ENCODE measurements at regions not wholly inside any gene's neighbourhood (a gene's known extent, or its start where the extent isn't known, plus 50 kb on each side); places are given as distances from the start of the nearest gene placed in this dataset.

DNA sequence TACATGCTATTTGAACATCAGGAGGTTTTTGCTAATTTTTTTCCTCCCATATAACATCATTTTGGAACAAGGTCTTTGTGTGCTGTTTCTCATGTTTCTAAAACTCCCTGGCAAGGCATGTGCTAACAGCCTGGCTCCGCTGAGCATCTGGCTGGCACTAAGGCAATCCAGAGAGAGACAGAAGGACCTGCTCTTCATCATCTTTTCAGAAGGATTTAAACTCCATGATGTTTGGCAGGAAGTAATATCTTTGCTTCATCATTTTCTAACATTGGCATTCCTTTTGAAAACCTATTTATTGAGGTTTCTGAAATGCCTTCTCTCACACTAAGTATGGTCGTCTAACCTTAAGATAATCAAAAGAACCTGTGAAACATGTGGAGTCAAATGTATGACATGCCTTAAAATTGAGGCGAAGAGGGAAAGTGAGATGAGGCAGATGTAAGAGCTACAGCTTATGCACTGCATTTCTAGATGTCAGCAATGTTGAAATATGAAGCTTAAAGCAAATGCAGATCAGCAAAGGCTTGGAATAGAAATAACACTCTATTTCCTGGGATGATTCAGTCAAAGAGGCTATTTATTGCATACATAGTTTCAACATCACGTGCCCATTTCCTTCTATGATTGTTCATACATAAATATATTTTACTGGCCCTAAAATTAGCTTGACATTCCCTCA, 592.0 kb downstream of the ZNF385D start:
- no peaks in the 10 kb centered on the region for H3K4me1 Mint-ChIP-seq
- H3K27me3 ChIP-seq (ENCODE audit: insufficient read depth, low read length, poor library complexity, severe bottlenecking) = no peaks in the 10 kb centered on the region
- peaks cover 2 to 22% (median 8%) of the 10 kb centered on the region in 5 donors for H3K9me3 Mint-ChIP-seq
- CTCF ChIA-PET = no interaction called here
- POLR2A ChIA-PET = no interaction called here
- H3K4me3 Mint-ChIP-seq = no peak overlapping the region
- no peaks in the 10 kb centered on the region for H3K36me3 Mint-ChIP-seq
- no peaks in the 10 kb centered on the region for H3K27me3 Mint-ChIP-seq
- H3K4me3 ChIP-seq (ENCODE audit: low read length) = no peak overlapping the region
- H3K27ac ChIP-seq (ENCODE audit: low read depth, low read length) = no peak overlapping the region
- DNase-seq = no peak
- H3K4me1 ChIP-seq (ENCODE audit: insufficient read depth, low read length) = no peaks in the 10 kb centered on the region
- no peaks in the 10 kb centered on the region for H3K9me3 ChIP-seq (ENCODE audit: low read length)
- H3K36me3 ChIP-seq (ENCODE audit: insufficient read depth, low read length) = no peaks in the 10 kb centered on the region
- H3K27ac Mint-ChIP-seq = no peak overlapping the region

DNA sequence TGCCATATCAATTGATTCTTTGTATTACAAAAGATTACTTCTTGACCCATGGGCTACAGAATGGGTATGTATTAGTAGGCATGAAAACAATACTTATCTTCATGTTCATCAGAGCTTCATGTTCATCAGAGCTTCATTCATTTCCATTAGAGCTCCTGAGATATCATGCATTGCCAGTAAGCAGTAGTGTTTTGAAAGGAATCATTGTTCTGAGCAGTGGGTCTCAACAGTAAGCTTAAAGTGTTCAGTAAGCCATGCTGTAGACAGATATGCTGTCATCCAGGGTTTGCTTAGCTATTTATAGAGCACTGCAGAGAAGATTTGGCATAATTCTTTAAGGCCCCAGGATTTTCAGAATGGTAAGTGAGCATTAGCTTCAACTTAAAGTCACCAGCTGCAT, 596.1 kb downstream of the ZNF385D start:
- Histone ChIP-seq H3K27ac (ENCODE audit: low read depth, low read length) (no peak overlapping the region), H3K4me1 (ENCODE audit: insufficient read depth, low read length) (no peaks in the 10 kb centered on the region), H3K9me3 (ENCODE audit: low read length) (no peaks in the 10 kb centered on the region), H3K36me3 (ENCODE audit: insufficient read depth, low read length) (no peaks in the 10 kb centered on the region), H3K27me3 (ENCODE audit: insufficient read depth, low read length, poor library complexity, severe bottlenecking) (no peaks in the 10 kb centered on the region), H3K4me3 (ENCODE audit: low read length) (no peak overlapping the region)
- no peak for DNase-seq
- Mint-ChIP-seq H3K4me1 (no peaks in the 10 kb centered on the region), H3K4me3 (no peak overlapping the region), H3K27ac (no peak overlapping the region), H3K27me3 (no peaks in the 10 kb centered on the region), H3K36me3 (no peaks in the 10 kb centered on the region), H3K9me3 (peaks cover 5 to 15% (median 8%) of the 10 kb centered on the region in 5 donors)
- CTCF ChIA-PET = no interaction called here
- POLR2A ChIA-PET = no interaction called here

DNA sequence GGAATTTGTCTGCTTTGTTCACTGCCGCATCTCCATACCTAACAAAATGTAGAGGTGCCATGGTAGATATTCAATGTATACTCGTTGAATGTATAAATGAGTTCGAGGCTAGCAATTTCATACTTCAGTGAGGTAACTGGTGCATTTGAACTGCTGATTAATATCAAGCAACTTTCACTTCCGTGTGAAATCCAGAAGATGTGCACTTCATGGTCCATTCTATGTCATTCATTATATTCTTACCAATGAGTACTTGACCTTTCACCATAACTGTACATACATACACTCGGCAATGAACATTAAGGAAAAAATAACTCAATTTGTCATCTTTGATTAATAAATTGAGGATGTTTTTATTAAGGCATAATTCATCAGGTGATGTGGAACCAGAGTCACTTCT, 598.5 kb downstream of the ZNF385D start:
- H3K4me3 ChIP-seq (ENCODE audit: low read length) = no peak overlapping the region
- Mint-ChIP-seq H3K27me3 (no peaks in the 10 kb centered on the region), H3K4me3 (no peak overlapping the region), H3K36me3 (no peaks in the 10 kb centered on the region), H3K4me1 (no peaks in the 10 kb centered on the region), H3K27ac (no peak overlapping the region), H3K9me3 (peaks cover 0 to 13% (median 5%) of the 10 kb centered on the region in 5 donors)
- POLR2A ChIA-PET = no interaction called here
- no peaks in the 10 kb centered on the region for H3K27me3 ChIP-seq (ENCODE audit: insufficient read depth, low read length, poor library complexity, severe bottlenecking)
- H3K9me3 ChIP-seq (ENCODE audit: low read length) = no peaks in the 10 kb centered on the region
- no peaks in the 10 kb centered on the region for H3K36me3 ChIP-seq (ENCODE audit: insufficient read depth, low read length)
- DNase-seq = no peak
- no peaks in the 10 kb centered on the region for H3K4me1 ChIP-seq (ENCODE audit: insufficient read depth, low read length)
- H3K27ac ChIP-seq (ENCODE audit: low read depth, low read length) = no peak overlapping the region
- CTCF ChIA-PET = no interaction called here

DNA sequence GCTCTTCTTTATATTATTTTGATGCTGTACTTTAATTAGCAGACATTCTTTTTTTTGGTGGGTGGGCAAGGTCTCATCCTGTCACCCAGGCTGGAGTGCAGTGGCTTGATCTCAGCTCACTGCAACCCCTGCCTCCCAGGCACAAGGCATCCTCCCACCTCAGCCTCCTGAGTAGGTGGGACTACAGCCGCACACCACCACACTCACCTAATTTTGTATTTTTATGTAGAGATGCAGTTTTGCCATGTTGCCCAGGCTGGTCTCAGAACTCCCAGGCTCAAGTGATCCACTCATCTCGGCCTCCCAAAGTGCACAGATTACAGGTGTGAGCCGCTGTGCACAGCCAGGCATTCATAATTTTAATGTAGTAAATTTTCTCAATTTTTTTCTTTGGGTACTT, 608.1 kb downstream of the ZNF385D start:
- Mint-ChIP-seq H3K4me3 (no peak overlapping the region), H3K27me3 (no peaks in the 10 kb centered on the region), H3K4me1 (no peaks in the 10 kb centered on the region), H3K27ac (no peak overlapping the region), H3K9me3 (peaks cover 0 to 17% (median 2%) of the 10 kb centered on the region in 5 donors), H3K36me3 (no peaks in the 10 kb centered on the region)
- no peaks in the 10 kb centered on the region for H3K36me3 ChIP-seq (ENCODE audit: insufficient read depth, low read length)
- DNase-seq = no peak
- POLR2A ChIA-PET = no interaction called here
- H3K27me3 ChIP-seq (ENCODE audit: insufficient read depth, low read length, poor library complexity, severe bottlenecking) = no peaks in the 10 kb centered on the region
- CTCF ChIA-PET = no interaction called here
- H3K27ac ChIP-seq (ENCODE audit: low read depth, low read length) = no peak overlapping the region
- no peaks in the 10 kb centered on the region for H3K4me1 ChIP-seq (ENCODE audit: insufficient read depth, low read length)
- no peak overlapping the region for H3K4me3 ChIP-seq (ENCODE audit: low read length)
- H3K9me3 ChIP-seq (ENCODE audit: low read length) = no peaks in the 10 kb centered on the region

DNA sequence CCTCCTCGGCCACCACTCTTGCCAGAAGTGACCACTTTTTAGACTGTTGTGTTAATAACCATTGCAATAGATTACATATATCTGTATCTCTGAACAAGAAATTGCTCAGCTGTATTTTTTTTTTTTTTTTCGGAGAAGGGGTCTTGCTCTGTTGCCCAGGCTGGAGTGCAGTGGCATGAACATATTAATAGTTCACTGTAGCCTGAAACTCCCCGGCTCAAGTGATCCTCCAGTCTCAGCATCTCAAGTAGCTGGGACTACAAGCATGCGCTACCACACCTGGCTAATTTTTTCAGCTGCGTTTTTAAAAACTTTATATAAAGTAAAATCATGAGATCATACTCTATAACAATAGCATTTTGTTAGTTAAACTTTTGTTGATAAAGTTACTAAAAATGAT, 609.0 kb downstream of the ZNF385D start:
- Histone ChIP-seq H3K36me3 (ENCODE audit: insufficient read depth, low read length) (no peaks in the 10 kb centered on the region), H3K9me3 (ENCODE audit: low read length) (no peaks in the 10 kb centered on the region), H3K27me3 (ENCODE audit: insufficient read depth, low read length, poor library complexity, severe bottlenecking) (no peaks in the 10 kb centered on the region), H3K4me1 (ENCODE audit: insufficient read depth, low read length) (no peaks in the 10 kb centered on the region), H3K4me3 (ENCODE audit: low read length) (no peak overlapping the region), H3K27ac (ENCODE audit: low read depth, low read length) (no peak overlapping the region)
- Mint-ChIP-seq H3K9me3 (peaks cover 0 to 26% (median 2%) of the 10 kb centered on the region in 5 donors), H3K4me3 (no peak overlapping the region), H3K27ac (no peak overlapping the region), H3K4me1 (no peaks in the 10 kb centered on the region), H3K36me3 (no peaks in the 10 kb centered on the region), H3K27me3 (no peaks in the 10 kb centered on the region)
- DNase-seq = no peak
- CTCF ChIA-PET = no interaction called here
- POLR2A ChIA-PET = no interaction called here

DNA sequence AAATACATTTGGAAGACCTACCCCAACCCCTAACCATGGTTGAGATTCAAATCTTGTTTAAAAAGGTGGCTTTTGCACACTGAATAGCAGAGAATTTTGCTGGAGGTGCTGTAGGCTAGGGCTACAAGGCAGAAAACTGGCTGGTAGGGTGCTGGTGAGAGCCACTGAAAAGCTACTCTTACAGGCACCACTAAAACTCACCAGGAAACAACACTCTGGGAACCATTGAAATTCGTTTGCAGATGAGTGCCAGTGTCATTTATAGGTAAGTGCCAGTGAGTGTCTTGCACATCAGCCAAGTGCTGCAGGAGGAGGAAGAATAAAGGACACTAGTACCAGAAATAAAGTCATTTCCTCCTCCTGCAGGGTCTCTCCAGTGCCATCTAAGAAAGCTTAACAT, 610.2 kb downstream of the ZNF385D start:
- no peaks in the 10 kb centered on the region for H3K4me1 Mint-ChIP-seq
- CTCF ChIA-PET = no interaction called here
- DNase-seq = no peak
- H3K9me3 Mint-ChIP-seq = peaks cover 0 to 25% (median 0%) of the 10 kb centered on the region in 5 donors
- H3K4me1 ChIP-seq (ENCODE audit: insufficient read depth, low read length) = no peaks in the 10 kb centered on the region
- H3K27me3 Mint-ChIP-seq = no peaks in the 10 kb centered on the region
- no peaks in the 10 kb centered on the region for H3K36me3 ChIP-seq (ENCODE audit: insufficient read depth, low read length)
- H3K9me3 ChIP-seq (ENCODE audit: low read length) = no peaks in the 10 kb centered on the region
- H3K36me3 Mint-ChIP-seq = no peaks in the 10 kb centered on the region
- no peaks in the 10 kb centered on the region for H3K27me3 ChIP-seq (ENCODE audit: insufficient read depth, low read length, poor library complexity, severe bottlenecking)
- no peak overlapping the region for H3K4me3 ChIP-seq (ENCODE audit: low read length)
- H3K27ac Mint-ChIP-seq = no peak overlapping the region
- H3K27ac ChIP-seq (ENCODE audit: low read depth, low read length) = no peak overlapping the region
- H3K4me3 Mint-ChIP-seq = no peak overlapping the region
- POLR2A ChIA-PET = no interaction called here

DNA sequence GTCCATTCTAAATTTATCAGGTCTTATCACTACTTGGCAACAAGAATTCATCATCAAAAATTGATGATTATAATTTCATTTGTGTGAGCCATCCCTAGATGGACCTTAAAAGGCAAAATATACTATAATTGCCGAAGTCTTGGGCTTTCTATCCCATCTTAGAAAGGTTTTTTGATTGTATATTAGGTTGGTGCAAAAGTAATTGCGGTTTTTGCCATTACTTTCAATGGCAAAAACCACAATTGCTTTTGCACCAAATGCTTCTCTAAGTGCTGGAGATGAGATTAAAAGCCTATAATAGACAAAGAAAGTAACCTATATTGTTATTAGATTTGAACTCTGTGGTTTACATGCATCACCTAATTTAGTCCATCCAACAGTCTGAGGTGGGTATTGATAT, 612.9 kb downstream of the ZNF385D start:
- Mint-ChIP-seq H3K4me1 (no peaks in the 10 kb centered on the region), H3K27ac (no peak overlapping the region), H3K36me3 (no peaks in the 10 kb centered on the region), H3K4me3 (no peak overlapping the region), H3K9me3 (peaks cover 0 to 21% (median 0%) of the 10 kb centered on the region in 5 donors), H3K27me3 (no peaks in the 10 kb centered on the region)
- ChIA-PET POLR2A (no interaction called here), CTCF (no interaction called here)
- no peaks in the 10 kb centered on the region for H3K27me3 ChIP-seq (ENCODE audit: insufficient read depth, low read length, poor library complexity, severe bottlenecking)
- H3K36me3 ChIP-seq (ENCODE audit: insufficient read depth, low read length) = no peaks in the 10 kb centered on the region
- no peak for DNase-seq
- no peaks in the 10 kb centered on the region for H3K9me3 ChIP-seq (ENCODE audit: low read length)
- H3K4me1 ChIP-seq (ENCODE audit: insufficient read depth, low read length) = no peaks in the 10 kb centered on the region
- H3K27ac ChIP-seq (ENCODE audit: low read depth, low read length) = no peak overlapping the region
- H3K4me3 ChIP-seq (ENCODE audit: low read length) = no peak overlapping the region

DNA sequence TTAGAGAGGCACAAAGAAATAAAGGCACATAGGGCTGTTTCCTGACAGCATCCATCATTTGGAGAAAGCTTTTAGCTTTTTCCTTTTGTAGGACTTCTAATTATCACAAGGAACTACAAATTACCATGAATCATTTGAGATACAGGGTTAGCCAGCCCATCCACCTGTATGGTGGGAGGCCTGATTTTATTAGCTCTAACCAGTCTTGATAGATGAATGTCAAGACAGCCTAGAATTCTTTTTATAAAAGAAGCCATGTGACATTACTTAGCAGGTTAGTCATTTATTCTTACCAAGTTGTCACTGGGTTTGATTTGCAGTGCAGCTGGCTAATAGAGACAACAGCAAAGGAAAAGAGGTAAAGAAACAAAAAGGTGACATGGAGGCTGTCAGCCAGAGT, 618.1 kb downstream of the ZNF385D start:
- Mint-ChIP-seq H3K36me3 (no peaks in the 10 kb centered on the region), H3K27me3 (no peaks in the 10 kb centered on the region), H3K4me3 (no peak overlapping the region), H3K9me3 (peaks cover 3 to 40% (median 15%) of the 10 kb centered on the region in 5 donors), H3K27ac (no peak overlapping the region), H3K4me1 (no peaks in the 10 kb centered on the region)
- CTCF ChIA-PET = no interaction called here
- Histone ChIP-seq H3K9me3 (ENCODE audit: low read length) (no peaks in the 10 kb centered on the region), H3K27ac (ENCODE audit: low read depth, low read length) (no peak overlapping the region), H3K27me3 (ENCODE audit: insufficient read depth, low read length, poor library complexity, severe bottlenecking) (no peaks in the 10 kb centered on the region), H3K4me3 (ENCODE audit: low read length) (no peak overlapping the region), H3K36me3 (ENCODE audit: insufficient read depth, low read length) (no peaks in the 10 kb centered on the region), H3K4me1 (ENCODE audit: insufficient read depth, low read length) (no peaks in the 10 kb centered on the region)
- POLR2A ChIA-PET = no interaction called here
- no peak for DNase-seq

DNA sequence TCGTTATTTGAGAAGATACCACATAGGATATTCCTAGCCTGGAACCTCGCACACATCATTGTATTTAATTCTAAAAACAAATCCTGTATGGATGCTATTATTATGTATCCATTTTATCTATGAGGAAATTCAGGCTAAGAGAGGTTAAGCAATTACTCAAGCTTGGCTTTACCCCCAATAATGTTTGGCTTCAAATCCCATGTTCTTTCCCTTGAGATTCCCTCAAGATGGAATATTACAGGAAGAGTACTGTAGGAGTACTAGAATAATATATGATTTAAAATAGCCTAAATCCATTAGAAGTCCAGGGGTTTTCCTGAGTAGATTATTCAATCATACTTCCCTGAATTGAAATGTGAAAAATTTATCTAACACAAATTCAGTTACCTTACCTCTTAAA, 630.2 kb downstream of the ZNF385D start:
- ChIA-PET POLR2A (no interaction called here), CTCF (no interaction called here)
- H3K4me3 Mint-ChIP-seq = no peak overlapping the region
- peaks cover 8 to 30% (median 15%) of the 10 kb centered on the region in 5 donors for H3K9me3 Mint-ChIP-seq
- H3K27me3 Mint-ChIP-seq = no peaks in the 10 kb centered on the region
- no peak overlapping the region for H3K27ac Mint-ChIP-seq
- Histone ChIP-seq H3K4me1 (ENCODE audit: insufficient read depth, low read length) (no peaks in the 10 kb centered on the region), H3K9me3 (ENCODE audit: low read length) (no peaks in the 10 kb centered on the region), H3K36me3 (ENCODE audit: insufficient read depth, low read length) (no peaks in the 10 kb centered on the region), H3K27me3 (ENCODE audit: insufficient read depth, low read length, poor library complexity, severe bottlenecking) (no peaks in the 10 kb centered on the region), H3K27ac (ENCODE audit: low read depth, low read length) (no peak overlapping the region), H3K4me3 (ENCODE audit: low read length) (no peak overlapping the region)
- H3K4me1 Mint-ChIP-seq = no peaks in the 10 kb centered on the region
- no peaks in the 10 kb centered on the region for H3K36me3 Mint-ChIP-seq
- no peak for DNase-seq
